Upper lobe of left lung (tissue), 6 donors: ENCODE measurements at regions not wholly inside any gene's neighbourhood (a gene's known extent, or its start where the extent isn't known, plus 50 kb on each side); places are given as distances from the start of the nearest gene placed in this dataset.

Experiments
- ATAC-seq, 2 donors: fragments of 200-7000 bp; cut with Tn5 transposase; one replicate each; pipeline ENCODE4 v1.9.1; 2022; ENCODE audit warnings: mild to moderate bottlenecking in 2 of 2, moderate library complexity in 2 of 2; ENCODE audit not compliant: low FRiP score in 2 of 2
- DNase-seq, 2 donors: peaks; one replicate each; pipeline ENCODE4 v3.0.0-alpha.2; 2019 to 2020
- H3K27ac ChIP-seq, 4 donors: fragments of 200-600 bp; sonication (generic); one replicate each; pipeline ENCODE4 v1.5.1; 2016 to 2019
- H3K27me3 ChIP-seq, 4 donors: fragments of 200-600 bp; sonication (generic); one replicate each; pipeline ENCODE4 v1.5.1; 2017 to 2019
- H3K36me3 ChIP-seq, 4 donors: fragments of 200-600 bp; sonication (generic); one replicate each; pipeline ENCODE4 v1.5.1; 2016 to 2019
- H3K4me1 ChIP-seq, 4 donors: fragments of 200-600 bp; sonication (generic); one replicate each; pipeline ENCODE4 v1.5.1; 2018 to 2019
- H3K4me3 ChIP-seq, 4 donors: fragments of 200-600 bp; sonication (generic); one replicate each; pipeline ENCODE4 v1.5.1; 2017 to 2019; ENCODE audit warnings: mild to moderate bottlenecking in 2 of 4, moderate library complexity in 1 of 4
- H3K9me3 ChIP-seq, 4 donors: fragments of 200-600 bp; sonication (generic); one replicate each; pipeline ENCODE4 v1.5.1; 2018 to 2019
- EP300 ChIP-seq, 4 donors: sonication (generic); formaldehyde crosslinking; IDR thresholded peaks; one replicate each; pipeline ENCODE4 v1.5.1; 2017; ENCODE audit warnings: antibody characterized with exemption in 4 of 4, control low read depth in 2 of 4
- POLR2A ChIP-seq, 4 donors: fragments of 450-650 bp; IDR thresholded peaks; one replicate each; pipeline ENCODE4 v1.5.1; 2016 to 2017; ENCODE audit warnings: antibody characterized with exemption in 4 of 4, mild to moderate bottlenecking in 2 of 4
- POLR2AphosphoS5 ChIP-seq, 2 donors: sonication (generic); formaldehyde crosslinking; IDR thresholded peaks; one replicate each; pipeline ENCODE4 v1.5.1; 2017; ENCODE audit warnings: antibody characterized with exemption in 2 of 2
- WGBS, 2 donors: methylation state at CpG; one replicate each; pipeline ENCODE4 v1.1.5; 2017 to 2018; 5-methylcytosine and 5-hydroxymethylcytosine counted together
- TF ChIP-seq, protein P1 (sequence below), 6 experiments: fragments of 450-650 bp in 4 of 6; fragments of 200-600 bp in 2 of 6; sonication (generic) in 2 of 6; IDR thresholded peaks; one replicate each; pipeline ENCODE4 v1.5.1; 2016 to 2019; ENCODE audit warnings: antibody characterized with exemption in 6 of 6
- donor health status: DM: no; HTN: no; CAD: no; lungs with moderate emphysema.
- donor health status: DM: no; HTN: yes; CAD: no; lungs with severe emphysema.

DNA sequence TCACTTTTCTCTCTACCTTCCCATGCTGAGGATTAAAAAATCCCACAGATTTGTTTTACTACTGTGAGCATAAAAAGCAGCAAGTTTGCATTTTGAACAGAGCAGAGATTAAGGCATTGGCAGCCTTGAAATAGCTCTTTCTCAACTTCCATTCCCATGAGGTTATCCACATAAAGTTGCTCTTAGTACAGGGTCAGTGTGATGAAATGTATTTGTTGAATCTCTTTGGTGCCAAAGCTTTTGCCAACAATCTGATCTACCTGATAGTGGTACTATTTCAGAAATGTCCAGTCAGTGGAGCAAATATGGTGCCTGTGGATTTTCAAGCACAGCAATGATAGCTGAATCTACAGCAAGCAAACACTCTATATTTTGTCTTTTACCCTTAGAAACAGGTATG lies 254.8 kb downstream of the INHBA start:
- no peaks in the 10 kb centered on the region for H3K27me3 ChIP-seq
- DNase-seq (no peak), ATAC-seq (no peak)
- H3K36me3 ChIP-seq, result no peaks in the 10 kb centered on the region
- no peak overlapping the region for H3K4me3 ChIP-seq
- no peaks in the 10 kb centered on the region for H3K9me3 ChIP-seq
- H3K27ac ChIP-seq, result no peak overlapping the region
- TF ChIP-seq, protein P1, sequence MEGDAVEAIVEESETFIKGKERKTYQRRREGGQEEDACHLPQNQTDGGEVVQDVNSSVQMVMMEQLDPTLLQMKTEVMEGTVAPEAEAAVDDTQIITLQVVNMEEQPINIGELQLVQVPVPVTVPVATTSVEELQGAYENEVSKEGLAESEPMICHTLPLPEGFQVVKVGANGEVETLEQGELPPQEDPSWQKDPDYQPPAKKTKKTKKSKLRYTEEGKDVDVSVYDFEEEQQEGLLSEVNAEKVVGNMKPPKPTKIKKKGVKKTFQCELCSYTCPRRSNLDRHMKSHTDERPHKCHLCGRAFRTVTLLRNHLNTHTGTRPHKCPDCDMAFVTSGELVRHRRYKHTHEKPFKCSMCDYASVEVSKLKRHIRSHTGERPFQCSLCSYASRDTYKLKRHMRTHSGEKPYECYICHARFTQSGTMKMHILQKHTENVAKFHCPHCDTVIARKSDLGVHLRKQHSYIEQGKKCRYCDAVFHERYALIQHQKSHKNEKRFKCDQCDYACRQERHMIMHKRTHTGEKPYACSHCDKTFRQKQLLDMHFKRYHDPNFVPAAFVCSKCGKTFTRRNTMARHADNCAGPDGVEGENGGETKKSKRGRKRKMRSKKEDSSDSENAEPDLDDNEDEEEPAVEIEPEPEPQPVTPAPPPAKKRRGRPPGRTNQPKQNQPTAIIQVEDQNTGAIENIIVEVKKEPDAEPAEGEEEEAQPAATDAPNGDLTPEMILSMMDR (IDR thresholded peaks at IDR 0.05), result no peak
- TF ChIP-seq POLR2AphosphoS5 (IDR thresholded peaks at IDR 0.05), result no peak
- TF ChIP-seq EP300 (IDR thresholded peaks at IDR 0.05), result no peak
- no peak for TF ChIP-seq POLR2A (IDR thresholded peaks at IDR 0.05)
- H3K4me1 ChIP-seq, result no peaks in the 10 kb centered on the region

DNA sequence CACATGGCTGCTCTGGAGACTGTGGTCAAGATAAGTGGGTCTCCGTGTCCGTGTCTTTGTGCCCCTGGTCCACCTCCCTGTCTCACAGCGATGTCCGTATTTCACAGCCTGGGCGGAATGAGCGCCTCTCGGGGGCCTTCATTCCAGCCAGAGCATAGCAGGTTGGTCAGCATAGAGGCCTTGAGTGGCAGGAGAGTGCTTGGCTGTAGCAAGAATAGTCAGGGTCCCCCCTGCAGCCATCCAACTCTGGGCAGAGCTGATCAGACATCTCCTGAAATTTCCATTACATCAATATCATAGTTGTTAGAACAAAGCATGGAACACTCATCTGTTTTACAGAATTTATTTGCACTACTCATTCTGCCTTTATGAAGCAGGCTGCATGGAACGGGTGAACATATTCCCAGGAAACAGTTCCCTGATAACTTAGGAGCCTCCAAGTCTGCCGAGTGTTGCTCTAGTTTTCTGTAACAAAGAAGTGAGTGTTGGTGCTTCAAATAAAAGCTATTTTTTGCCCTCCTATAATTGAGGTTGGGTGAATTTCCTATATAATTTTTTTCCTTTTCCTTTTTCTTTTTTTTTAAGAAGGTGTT lies 255.3 kb downstream of the INHBA start:
- Histone ChIP-seq H3K36me3 (no peaks in the 10 kb centered on the region), H3K9me3 (no peaks in the 10 kb centered on the region), H3K27ac (no peak overlapping the region), H3K4me3 (no peak overlapping the region), H3K4me1 (no peaks in the 10 kb centered on the region), H3K27me3 (no peaks in the 10 kb centered on the region)
- ATAC-seq (no peak), DNase-seq (peak in 1 of 2 donors; percentile 17)
- TF ChIP-seq EP300 (IDR thresholded peaks at IDR 0.05) (no peak), POLR2AphosphoS5 (IDR thresholded peaks at IDR 0.05) (no peak), POLR2A (IDR thresholded peaks at IDR 0.05) (no peak)
- TF ChIP-seq, protein P1 (IDR thresholded peaks at IDR 0.05), result no peak
- WGBS, 2 donors, result 86 to 89% methylated on average over 7 to 9 of the region's 9 CpGs

DNA sequence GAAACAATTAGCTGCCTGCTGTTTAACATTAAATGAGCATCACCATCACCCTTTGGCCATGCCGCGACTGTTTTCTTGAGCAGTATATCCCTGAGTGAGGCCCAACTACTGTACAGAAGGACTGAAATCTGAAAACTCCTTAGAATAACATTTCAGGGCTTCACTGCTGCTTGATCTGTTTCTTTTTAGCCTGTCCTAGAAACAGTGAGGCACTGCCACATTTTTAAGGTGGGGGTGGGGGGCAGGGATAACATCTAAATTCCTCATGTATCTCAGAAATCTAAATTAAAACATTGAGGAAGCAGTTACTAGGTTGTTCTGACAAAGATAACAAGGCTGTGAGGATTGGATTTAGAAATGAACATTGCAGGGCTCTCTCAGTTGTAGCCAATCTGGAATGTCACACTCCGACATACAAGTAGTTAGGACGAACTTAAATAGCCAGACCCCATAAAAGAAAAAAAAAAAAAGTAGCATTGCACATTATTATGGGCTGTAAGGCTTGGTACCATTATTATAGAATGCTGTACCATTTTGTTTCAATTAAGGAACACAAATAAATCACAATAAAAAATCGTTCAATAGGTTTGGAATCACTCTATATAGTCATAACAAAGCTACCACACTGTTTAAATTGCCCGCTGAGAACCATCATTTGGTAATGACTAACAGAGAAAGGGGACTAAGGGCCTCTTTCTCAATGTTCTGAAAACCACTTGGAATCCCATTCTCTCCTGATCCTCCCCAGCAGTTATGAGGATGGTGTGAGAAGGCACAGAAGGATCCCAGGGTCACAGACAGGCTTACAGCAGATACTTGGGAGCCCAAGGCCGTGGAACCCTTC lies 256.1 kb downstream of the INHBA start:
- Histone ChIP-seq H3K27me3 (no peaks in the 10 kb centered on the region), H3K9me3 (no peaks in the 10 kb centered on the region), H3K4me3 (no peak overlapping the region), H3K4me1 (no peaks in the 10 kb centered on the region), H3K36me3 (no peaks in the 10 kb centered on the region), H3K27ac (no peak overlapping the region)
- no peak for ATAC-seq
- TF ChIP-seq, protein P1 (IDR thresholded peaks at IDR 0.05), result no peak
- no peak for TF ChIP-seq POLR2AphosphoS5 (IDR thresholded peaks at IDR 0.05)
- TF ChIP-seq POLR2A (IDR thresholded peaks at IDR 0.05), result no peak
- TF ChIP-seq EP300 (IDR thresholded peaks at IDR 0.05), result no peak
- no peak for DNase-seq
- 80 to 86% methylated on average over 7 of the region's 7 CpGs for WGBS, 2 donors

DNA sequence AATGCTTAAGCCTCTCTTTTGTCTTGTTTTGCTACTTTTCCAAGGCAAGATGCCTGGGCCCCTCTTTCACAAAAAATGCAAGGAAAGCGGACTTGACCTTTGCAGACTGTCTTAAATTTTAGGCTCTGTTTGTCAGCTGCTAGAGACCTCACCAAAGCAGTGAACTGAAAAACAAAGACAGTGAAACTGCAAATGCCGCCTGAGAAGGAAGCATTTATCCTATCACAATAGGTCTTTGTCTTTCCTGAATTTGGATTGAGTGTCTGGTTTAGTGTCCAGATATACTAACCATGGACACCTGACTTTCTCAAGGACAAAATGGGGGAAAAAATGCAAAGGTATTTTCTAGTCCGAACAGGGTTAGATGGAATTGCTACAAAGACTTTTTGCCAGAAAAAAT lies 256.9 kb downstream of the INHBA start:
- DNase-seq, result no peak
- TF ChIP-seq, protein P1 (IDR thresholded peaks at IDR 0.05), result no peak
- no peak for TF ChIP-seq POLR2A (IDR thresholded peaks at IDR 0.05)
- TF ChIP-seq POLR2AphosphoS5 (IDR thresholded peaks at IDR 0.05), result no peak
- no peak for TF ChIP-seq EP300 (IDR thresholded peaks at IDR 0.05)
- H3K27ac ChIP-seq, result no peak overlapping the region
- H3K27me3 ChIP-seq, result no peaks in the 10 kb centered on the region
- H3K4me1 ChIP-seq, result no peaks in the 10 kb centered on the region
- no peaks in the 10 kb centered on the region for H3K36me3 ChIP-seq
- no peaks in the 10 kb centered on the region for H3K9me3 ChIP-seq
- no peak overlapping the region for H3K4me3 ChIP-seq
- WGBS, 2 donors, result 78 to 84% methylated on average over 3 of the region's 3 CpGs
- no peak for ATAC-seq
